Heart right ventricle (tissue), 16 donors: ENCODE measurements at regions not wholly inside any gene's neighbourhood (a gene's known extent, or its start where the extent isn't known, plus 50 kb on each side); places are given as distances from the start of the nearest gene placed in this dataset.
"Not testable (repeated sequence)": the region's sequence is repeated elsewhere in the genome, so short reads cannot be mapped to it uniquely, and the experiment has no call there.

Experiments used
- ATAC-seq, 8 donors: fragments of 200-7000 bp; cut with Tn5 transposase; one replicate each; pipeline ENCODE4 v1.9.1; 2020; ENCODE audit warnings: mild to moderate bottlenecking in 8 of 8, moderate library complexity in 8 of 8, moderate number of reproducible peaks in 1 of 8
- DNase-seq, 2 donors: peaks; one replicate each; pipeline ENCODE4 v3.0.0-alpha.2; 2020
- H3K27ac ChIP-seq, 10 donors: fragments of 200-600 bp; sonication (generic) in 2 of 10; one replicate each; pipeline versions ENCODE4 v1.5.0 to v1.8.0; 2020 to 2022; ENCODE audit warnings: mild to moderate bottlenecking in 3 of 10
- H3K27me3 ChIP-seq, 7 donors: fragments of 200-600 bp; one replicate each; pipeline ENCODE4 v1.8.0; 2021 to 2022; ENCODE audit warnings: mild to moderate bottlenecking in 2 of 7
- H3K36me3 ChIP-seq, 9 donors: fragments of 200-600 bp; sonication (generic) in 1 of 9; one replicate each; pipeline versions ENCODE4 v1.5.0 to v1.8.0; 2020 to 2022; ENCODE audit warnings: mild to moderate bottlenecking in 2 of 9
- H3K4me1 ChIP-seq, 9 donors: fragments of 200-600 bp; sonication (generic) in 1 of 9; one replicate each; pipeline versions ENCODE4 v1.5.0 to v1.8.0; 2020 to 2022; ENCODE audit warnings: mild to moderate bottlenecking in 4 of 9
- H3K4me3 ChIP-seq, 10 donors: fragments of 200-600 bp; sonication (generic) in 2 of 10; one replicate each; pipeline versions ENCODE4 v1.5.0 to v1.8.0; 2020 to 2022; ENCODE audit warnings: mild to moderate bottlenecking in 7 of 10, moderate library complexity in 2 of 10
- H3K9me3 ChIP-seq, 11 donors: fragments of 200-600 bp in 10 of 11; sonication (generic) in 2 of 11; one replicate each; pipeline versions ENCODE4 v1.5.0 to v1.8.0; 2013 to 2022; ENCODE audit warnings: mild to moderate bottlenecking in 2 of 11, control low read depth in 1 of 11, moderate library complexity in 1 of 11
- CTCF ChIP-seq, 9 donors: fragments of 200-600 bp; sonication (generic) in 2 of 9; IDR thresholded peaks; one replicate each; pipeline versions ENCODE4 v1.5.0 to v1.8.0; 2021 to 2022; ENCODE audit warnings: antibody characterized with exemption in 9 of 9, mild to moderate bottlenecking in 5 of 9, moderate library complexity in 1 of 9
- WGBS, 2 donors: extraction: QIAGEN DNeasy Blood & Tissue Kit; methylation state at CpG; one replicate each; pipeline ENCODE4 v1.1.7; 2013; ENCODE audit warnings: inconsistent platforms in 1 of 2; 5-methylcytosine and 5-hydroxymethylcytosine counted together
- intact Hi-C, 10 donors: fragments of 100-400 bp; cut with DNase I; formaldehyde crosslinking; loops; one replicate each; pipeline versions ENCODE4 v1.11.1 to v1.14.2; 2022
- donor health status: Arrhythmogenic right ventricular cardiomyopathy.
- donor health status: ischemic (EF 13 %, LVEDD 7.1; RV severe dilation, severe dysfunction).
- donor health status: healthy with polysubstance abuse.
- donor health status: DM: no; HTN: yes; CAD: no.
- donor health status: DM: no; HTN: no; CAD: no.
- donor health status: ischemic (EF 25% LVEDD 6.9; RV normal size, moderate dysfunction).
- donor health status: ischemic (EF 25% LVEDD 5.7; RV mildly dilated, moderate dysfunction).
- donor health status: healthy.
- donor health status: DM: yes; HTN: yes; CAD: no.
- donor health status: Ischemic cardiomyopathy.
- donor health status: ischemic (EF 35%, LVEDD 5.7; RV mildly dilated, moderate dysfunction).
- donor health status: nonischemic (EF 11% LVEDD 7.7; RV severe dilation, severe dysfunction).
- donor health status: DM: yes; HTN: yes; CAD: no.
- donor health status: PGD.
- donor health status: ischemic (EF 29% LVEDD 5.4; RV normal size, mild dysfunction).
- donor health status: nonischemic (EF 23%, LVEDD 6.1; RV moderate dilation, normal function).

GRCh38 chr14:97137705-97138104 lies 340.5 kb downstream of the VRK1 start:
- no peak overlapping the region for H3K4me3 ChIP-seq
- H3K4me1 ChIP-seq: no peaks in the 10 kb centered on the region
- 67 to 74% methylated on average over 7 of the region's 7 CpGs for WGBS, 2 donors
- no peaks in the 10 kb centered on the region for H3K9me3 ChIP-seq
- H3K27ac ChIP-seq: no peak overlapping the region
- H3K36me3 ChIP-seq: no peaks in the 10 kb centered on the region
- no peak for TF ChIP-seq CTCF (IDR thresholded peaks at IDR 0.05)
- intact Hi-C loops: no loop called here
- DNase-seq (no peak), ATAC-seq (no peak)
- peaks cover 0 to 5% (median 0%) of the 10 kb centered on the region in 7 donors for H3K27me3 ChIP-seq

DNA sequence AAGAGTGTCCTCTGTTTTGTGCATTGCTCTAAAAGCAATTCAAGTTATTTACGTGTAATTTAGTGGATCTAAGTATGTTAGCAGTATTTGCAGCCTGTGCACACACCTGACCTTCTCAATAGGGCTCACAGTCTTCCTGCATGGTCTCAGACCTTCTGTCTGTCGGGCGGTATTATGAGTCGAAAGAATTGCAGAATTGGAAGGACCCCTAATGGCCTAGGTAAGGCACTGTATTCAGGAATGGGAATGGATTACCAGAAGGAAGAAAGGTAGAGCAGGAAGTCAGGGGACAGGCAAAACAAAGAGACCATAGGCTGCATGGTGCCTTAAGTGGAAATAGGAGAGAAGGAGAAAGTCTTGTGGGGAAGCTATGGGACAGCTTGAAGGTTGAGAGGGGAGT lies 341.6 kb downstream of the VRK1 start:
- ATAC-seq (no peak), DNase-seq (no peak)
- Histone ChIP-seq H3K4me1 (no peaks in the 10 kb centered on the region), H3K36me3 (no peaks in the 10 kb centered on the region), H3K27ac (no peak overlapping the region), H3K4me3 (no peak overlapping the region), H3K9me3 (no peaks in the 10 kb centered on the region), H3K27me3 (peaks cover 0 to 5% (median 0%) of the 10 kb centered on the region in 7 donors)
- 65 to 71% methylated on average over 4 of the region's 4 CpGs for WGBS, 2 donors
- intact Hi-C loops: no loop called here
- TF ChIP-seq CTCF (IDR thresholded peaks at IDR 0.05): no peak

GRCh38 chr14:97143011-97143410 lies 345.8 kb downstream of the VRK1 start:
- no peaks in the 10 kb centered on the region for H3K36me3 ChIP-seq
- 95 to 98% methylated on average over 1 of the region's 1 CpG for WGBS, 2 donors
- no peak overlapping the region for H3K27ac ChIP-seq
- intact Hi-C loops: no loop called here
- DNase-seq (no peak), ATAC-seq (no peak)
- H3K4me1 ChIP-seq: no peaks in the 10 kb centered on the region
- H3K9me3 ChIP-seq: no peaks in the 10 kb centered on the region
- TF ChIP-seq CTCF (IDR thresholded peaks at IDR 0.05): no peak
- peaks cover 0 to 5% (median 3%) of the 10 kb centered on the region in 7 donors for H3K27me3 ChIP-seq
- H3K4me3 ChIP-seq: no peak overlapping the region

- Histone ChIP-seq H3K27ac (no peak overlapping the region), H3K4me3 (no peak overlapping the region), H3K4me1 (no peaks in the 10 kb centered on the region), H3K36me3 (no peaks in the 10 kb centered on the region), H3K9me3 (no peaks in the 10 kb centered on the region), H3K27me3 (peaks cover 0 to 5% (median 3%) of the 10 kb centered on the region in 7 donors)
- WGBS, 2 donors: 66 to 69% methylated on average over 4 of the region's 4 CpGs
- no peak for TF ChIP-seq CTCF (IDR thresholded peaks at IDR 0.05)
- no peak for DNase-seq
- ATAC-seq: no peak
- intact Hi-C loops: no loop called here
Measured at GRCh38 chr14:97143456-97143855, 346.3 kb downstream of the VRK1 start.

- not testable (repeated sequence) for ATAC-seq, DNase-seq
Measured at GRCh38 chr14:97148021-97148420, 350.8 kb downstream of the VRK1 start.

More at GRCh38 chr14:97148021-97148420, 350.8 kb downstream of the VRK1 start:
- H3K36me3 ChIP-seq, H3K27ac ChIP-seq, H3K4me1 ChIP-seq, H3K9me3 ChIP-seq, intact Hi-C loops, H3K4me3 ChIP-seq, H3K27me3 ChIP-seq: not testable (repeated sequence)
